HL-60 (cell line): ENCODE measurements at regions not wholly inside any gene's neighbourhood (a gene's known extent, or its start where the extent isn't known, plus 50 kb on each side); places are given as distances from the start of the nearest gene placed in this dataset.

Source experiments
- POLR2AphosphoS5 ChIP-seq: IDR thresholded peaks from 2 replicates; pipeline ENCODE4 v1.6.1; 2012; ENCODE audit warnings: low read depth
- TF ChIP-seq, protein P1 (sequence below): IDR thresholded peaks from one replicate; pipeline ENCODE4 v1.5.1; 2011; ENCODE audit warnings: low read length, control low read depth, inconsistent platforms; ENCODE audit not compliant: insufficient read depth
- TF ChIP-seq, protein P2 (sequence below): IDR thresholded peaks from 2 replicates; pipeline ENCODE4 v1.6.1; 2012; ENCODE audit warnings: low read depth; ENCODE audit not compliant: insufficient replicate concordance

DNA sequence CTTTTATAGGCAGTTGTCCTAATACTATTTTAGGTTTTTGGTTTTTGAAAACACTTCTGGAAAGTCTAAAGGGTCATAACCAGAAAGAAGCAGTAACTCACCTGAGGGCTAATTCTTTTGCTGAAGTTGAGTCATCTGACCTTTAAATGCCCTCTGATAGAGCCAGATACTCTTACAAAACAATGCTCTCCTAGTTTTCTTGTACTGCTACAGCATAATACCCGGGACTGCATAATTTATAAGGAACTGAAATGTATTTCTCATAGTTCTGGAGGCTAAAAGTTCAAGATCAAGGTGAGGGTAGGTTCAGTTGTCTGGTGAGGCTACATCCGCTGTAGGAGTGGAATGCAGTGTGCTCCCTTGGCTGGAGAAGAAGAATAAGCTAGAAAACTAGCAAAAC is 670.3 kb downstream of the TLE4 start:
- TF ChIP-seq, protein P1, sequence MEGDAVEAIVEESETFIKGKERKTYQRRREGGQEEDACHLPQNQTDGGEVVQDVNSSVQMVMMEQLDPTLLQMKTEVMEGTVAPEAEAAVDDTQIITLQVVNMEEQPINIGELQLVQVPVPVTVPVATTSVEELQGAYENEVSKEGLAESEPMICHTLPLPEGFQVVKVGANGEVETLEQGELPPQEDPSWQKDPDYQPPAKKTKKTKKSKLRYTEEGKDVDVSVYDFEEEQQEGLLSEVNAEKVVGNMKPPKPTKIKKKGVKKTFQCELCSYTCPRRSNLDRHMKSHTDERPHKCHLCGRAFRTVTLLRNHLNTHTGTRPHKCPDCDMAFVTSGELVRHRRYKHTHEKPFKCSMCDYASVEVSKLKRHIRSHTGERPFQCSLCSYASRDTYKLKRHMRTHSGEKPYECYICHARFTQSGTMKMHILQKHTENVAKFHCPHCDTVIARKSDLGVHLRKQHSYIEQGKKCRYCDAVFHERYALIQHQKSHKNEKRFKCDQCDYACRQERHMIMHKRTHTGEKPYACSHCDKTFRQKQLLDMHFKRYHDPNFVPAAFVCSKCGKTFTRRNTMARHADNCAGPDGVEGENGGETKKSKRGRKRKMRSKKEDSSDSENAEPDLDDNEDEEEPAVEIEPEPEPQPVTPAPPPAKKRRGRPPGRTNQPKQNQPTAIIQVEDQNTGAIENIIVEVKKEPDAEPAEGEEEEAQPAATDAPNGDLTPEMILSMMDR, result no peak
- TF ChIP-seq POLR2AphosphoS5, result no peak
- TF ChIP-seq, protein P2, sequence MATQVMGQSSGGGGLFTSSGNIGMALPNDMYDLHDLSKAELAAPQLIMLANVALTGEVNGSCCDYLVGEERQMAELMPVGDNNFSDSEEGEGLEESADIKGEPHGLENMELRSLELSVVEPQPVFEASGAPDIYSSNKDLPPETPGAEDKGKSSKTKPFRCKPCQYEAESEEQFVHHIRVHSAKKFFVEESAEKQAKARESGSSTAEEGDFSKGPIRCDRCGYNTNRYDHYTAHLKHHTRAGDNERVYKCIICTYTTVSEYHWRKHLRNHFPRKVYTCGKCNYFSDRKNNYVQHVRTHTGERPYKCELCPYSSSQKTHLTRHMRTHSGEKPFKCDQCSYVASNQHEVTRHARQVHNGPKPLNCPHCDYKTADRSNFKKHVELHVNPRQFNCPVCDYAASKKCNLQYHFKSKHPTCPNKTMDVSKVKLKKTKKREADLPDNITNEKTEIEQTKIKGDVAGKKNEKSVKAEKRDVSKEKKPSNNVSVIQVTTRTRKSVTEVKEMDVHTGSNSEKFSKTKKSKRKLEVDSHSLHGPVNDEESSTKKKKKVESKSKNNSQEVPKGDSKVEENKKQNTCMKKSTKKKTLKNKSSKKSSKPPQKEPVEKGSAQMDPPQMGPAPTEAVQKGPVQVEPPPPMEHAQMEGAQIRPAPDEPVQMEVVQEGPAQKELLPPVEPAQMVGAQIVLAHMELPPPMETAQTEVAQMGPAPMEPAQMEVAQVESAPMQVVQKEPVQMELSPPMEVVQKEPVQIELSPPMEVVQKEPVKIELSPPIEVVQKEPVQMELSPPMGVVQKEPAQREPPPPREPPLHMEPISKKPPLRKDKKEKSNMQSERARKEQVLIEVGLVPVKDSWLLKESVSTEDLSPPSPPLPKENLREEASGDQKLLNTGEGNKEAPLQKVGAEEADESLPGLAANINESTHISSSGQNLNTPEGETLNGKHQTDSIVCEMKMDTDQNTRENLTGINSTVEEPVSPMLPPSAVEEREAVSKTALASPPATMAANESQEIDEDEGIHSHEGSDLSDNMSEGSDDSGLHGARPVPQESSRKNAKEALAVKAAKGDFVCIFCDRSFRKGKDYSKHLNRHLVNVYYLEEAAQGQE, result no peak
